Spleen (tissue), 7 donors: ENCODE measurements at regions not wholly inside any gene's neighbourhood (a gene's known extent, or its start where the extent isn't known, plus 50 kb on each side); places are given as distances from the start of the nearest gene placed in this dataset.

ENCODE experiments used
- POLR2A ChIP-seq, 3 donors: fragments of 450-650 bp; IDR thresholded peaks; one replicate each; pipeline ENCODE4 v1.5.1; 2017; ENCODE audit warnings: antibody characterized with exemption in 3 of 3, mild to moderate bottlenecking in 1 of 3
- TF ChIP-seq, protein P1 (sequence below), 11 experiments: fragments of 200-600 bp in 7 of 11; fragments of 450-650 bp in 4 of 11; sonication (generic) in 4 of 11; IDR thresholded peaks in 8 of 11; conservative IDR thresholded peaks in 3 of 11; 1 replicate in 7 of 11; 2 replicates in 4 of 11; pipeline versions ENCODE4 v1.4.0 to v1.8.0; 2016 to 2021; ENCODE audit warnings: antibody characterized with exemption in 11 of 11, inconsistent platforms in 4 of 11, mild to moderate bottlenecking in 1 of 11
- donor health status: DM: no; HTN: no; CAD: no; lungs with moderate emphysema.
- donor health status: DM: no; HTN: no; CAD: no.
- donor health status: DM: no; HTN: no; CAD: no.

DNA sequence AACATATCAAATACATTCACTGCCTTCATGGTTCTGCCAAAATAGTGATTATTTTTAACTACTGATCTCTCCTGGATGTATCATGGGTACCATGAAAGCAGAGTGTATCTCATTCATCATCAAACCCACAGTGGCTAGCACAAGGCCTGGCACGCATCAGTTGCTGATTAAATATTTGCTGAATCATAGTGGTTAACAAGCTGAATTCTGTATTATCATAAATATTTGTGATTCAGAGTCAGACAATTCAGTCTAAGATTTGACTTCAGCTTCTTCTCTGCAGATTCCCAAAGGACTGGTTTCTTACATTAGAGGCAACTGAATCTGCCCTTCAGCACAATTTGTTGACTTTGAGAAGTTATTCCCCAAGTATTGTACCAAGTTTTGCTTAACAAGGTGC lies 715.8 kb upstream of the LRRC4C start:
- TF ChIP-seq POLR2A (IDR thresholded peaks at IDR 0.05), result no peak
- TF ChIP-seq, protein P1, sequence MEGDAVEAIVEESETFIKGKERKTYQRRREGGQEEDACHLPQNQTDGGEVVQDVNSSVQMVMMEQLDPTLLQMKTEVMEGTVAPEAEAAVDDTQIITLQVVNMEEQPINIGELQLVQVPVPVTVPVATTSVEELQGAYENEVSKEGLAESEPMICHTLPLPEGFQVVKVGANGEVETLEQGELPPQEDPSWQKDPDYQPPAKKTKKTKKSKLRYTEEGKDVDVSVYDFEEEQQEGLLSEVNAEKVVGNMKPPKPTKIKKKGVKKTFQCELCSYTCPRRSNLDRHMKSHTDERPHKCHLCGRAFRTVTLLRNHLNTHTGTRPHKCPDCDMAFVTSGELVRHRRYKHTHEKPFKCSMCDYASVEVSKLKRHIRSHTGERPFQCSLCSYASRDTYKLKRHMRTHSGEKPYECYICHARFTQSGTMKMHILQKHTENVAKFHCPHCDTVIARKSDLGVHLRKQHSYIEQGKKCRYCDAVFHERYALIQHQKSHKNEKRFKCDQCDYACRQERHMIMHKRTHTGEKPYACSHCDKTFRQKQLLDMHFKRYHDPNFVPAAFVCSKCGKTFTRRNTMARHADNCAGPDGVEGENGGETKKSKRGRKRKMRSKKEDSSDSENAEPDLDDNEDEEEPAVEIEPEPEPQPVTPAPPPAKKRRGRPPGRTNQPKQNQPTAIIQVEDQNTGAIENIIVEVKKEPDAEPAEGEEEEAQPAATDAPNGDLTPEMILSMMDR (IDR thresholded peaks at IDR 0.05 in 8 of 11, conservative IDR thresholded peaks at IDR 0.05 in 3 of 11), result no peak
